Cardiac muscle cell (in vitro differentiated cells and primary cell): ENCODE measurements at regions not wholly inside any gene's neighbourhood (a gene's known extent, or its start where the extent isn't known, plus 50 kb on each side); places are given as distances from the start of the nearest gene placed in this dataset.

ENCODE experiments used
- DNase-seq, 2 donors: peaks; one replicate each; pipeline versions ENCODE4 v3.0.0 to v3.0.0-alpha.2; 2010 to 2017; ENCODE audit warnings: low read depth in 1 of 2, low spot score in 1 of 2
- H3K27ac ChIP-seq: fragments of 200-600 bp; sonication (generic); 2 replicates; pipeline ENCODE4 v1.5.1; 2016
- H3K27me3 ChIP-seq: fragments of 200-600 bp; sonication (generic); 2 replicates; pipeline ENCODE4 v1.6.0; 2016; ENCODE audit warnings: control low read depth
- H3K36me3 ChIP-seq: fragments of 200-600 bp; sonication (generic); 2 replicates; pipeline ENCODE4 v1.5.1; 2016; ENCODE audit warnings: control low read depth
- H3K4me1 ChIP-seq: fragments of 200-600 bp; sonication (generic); 2 replicates; pipeline ENCODE4 v1.8.1; 2017; ENCODE audit warnings: low read depth, mild to moderate bottlenecking, mixed run types
- H3K4me3 ChIP-seq: fragments of 200-600 bp; sonication (generic); 2 replicates; pipeline ENCODE4 v1.5.1; 2016; ENCODE audit warnings: mild to moderate bottlenecking
- H3K9me3 ChIP-seq: fragments of 200-600 bp; sonication (generic); 2 replicates; pipeline ENCODE4 v1.5.1; 2017; ENCODE audit warnings: low read depth, mild to moderate bottlenecking, control low read depth
- TF ChIP-seq, protein P1 (sequence below): IDR thresholded peaks from 2 replicates; pipeline ENCODE4 v1.5.1; 2012; ENCODE audit warnings: low read depth, mild to moderate bottlenecking, low read length

DNA sequence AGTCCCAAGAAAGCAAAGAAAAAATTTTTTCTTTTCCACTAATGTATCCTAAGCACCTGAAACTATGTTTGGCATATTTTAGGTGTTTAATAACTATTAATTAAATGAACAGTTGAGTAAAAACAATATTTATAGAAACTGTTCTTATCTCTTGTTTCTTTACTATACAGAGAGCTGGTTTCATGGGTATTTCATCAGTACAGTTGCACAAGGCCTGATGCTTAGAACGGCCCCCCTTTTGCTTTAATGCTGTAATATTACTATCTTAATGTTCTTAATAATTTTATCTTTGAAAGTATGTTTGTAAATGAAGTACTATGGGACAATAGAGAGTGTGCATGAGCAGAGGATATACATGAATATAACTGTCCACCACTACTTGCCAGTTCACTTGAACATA is 479.1 kb upstream of the SLIT2 start:
- H3K27me3 ChIP-seq: no peaks in the 10 kb centered on the region
- TF ChIP-seq, protein P1, sequence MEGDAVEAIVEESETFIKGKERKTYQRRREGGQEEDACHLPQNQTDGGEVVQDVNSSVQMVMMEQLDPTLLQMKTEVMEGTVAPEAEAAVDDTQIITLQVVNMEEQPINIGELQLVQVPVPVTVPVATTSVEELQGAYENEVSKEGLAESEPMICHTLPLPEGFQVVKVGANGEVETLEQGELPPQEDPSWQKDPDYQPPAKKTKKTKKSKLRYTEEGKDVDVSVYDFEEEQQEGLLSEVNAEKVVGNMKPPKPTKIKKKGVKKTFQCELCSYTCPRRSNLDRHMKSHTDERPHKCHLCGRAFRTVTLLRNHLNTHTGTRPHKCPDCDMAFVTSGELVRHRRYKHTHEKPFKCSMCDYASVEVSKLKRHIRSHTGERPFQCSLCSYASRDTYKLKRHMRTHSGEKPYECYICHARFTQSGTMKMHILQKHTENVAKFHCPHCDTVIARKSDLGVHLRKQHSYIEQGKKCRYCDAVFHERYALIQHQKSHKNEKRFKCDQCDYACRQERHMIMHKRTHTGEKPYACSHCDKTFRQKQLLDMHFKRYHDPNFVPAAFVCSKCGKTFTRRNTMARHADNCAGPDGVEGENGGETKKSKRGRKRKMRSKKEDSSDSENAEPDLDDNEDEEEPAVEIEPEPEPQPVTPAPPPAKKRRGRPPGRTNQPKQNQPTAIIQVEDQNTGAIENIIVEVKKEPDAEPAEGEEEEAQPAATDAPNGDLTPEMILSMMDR: no peak
- no peak overlapping the region for H3K4me3 ChIP-seq
- H3K27ac ChIP-seq: no peak overlapping the region
- peak in 1 of 2 donors; percentile 52 for DNase-seq
- H3K4me1 ChIP-seq: peaks cover 12% of the 10 kb centered on the region
- H3K9me3 ChIP-seq: no peaks in the 10 kb centered on the region
- no peaks in the 10 kb centered on the region for H3K36me3 ChIP-seq

DNA sequence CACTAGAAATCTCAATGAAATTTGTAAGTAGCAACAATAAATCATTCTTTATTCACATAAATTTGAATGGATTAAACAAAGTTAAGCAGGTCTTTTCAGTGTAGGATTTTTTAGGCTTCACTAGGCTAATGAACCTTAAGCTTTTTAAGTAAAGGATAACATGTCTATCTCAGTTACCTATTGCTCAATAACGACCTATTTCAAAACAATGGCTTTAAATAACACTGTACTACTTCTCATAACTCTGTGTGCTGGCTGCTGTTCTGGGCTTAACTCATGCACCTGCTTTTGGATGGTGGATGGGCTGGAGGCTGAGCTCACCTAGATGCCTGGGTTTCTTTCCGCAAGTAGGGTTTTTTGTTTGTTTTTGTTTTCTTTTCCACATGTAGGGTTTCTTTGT is 495.0 kb upstream of the SLIT2 start:
- no peak overlapping the region for H3K4me3 ChIP-seq
- no peak overlapping the region for H3K27ac ChIP-seq
- no peaks in the 10 kb centered on the region for H3K9me3 ChIP-seq
- no peaks in the 10 kb centered on the region for H3K27me3 ChIP-seq
- no peaks in the 10 kb centered on the region for H3K36me3 ChIP-seq
- no peaks in the 10 kb centered on the region for H3K4me1 ChIP-seq
- TF ChIP-seq, protein P1: no peak
- DNase-seq: peak in 1 of 2 donors; percentile 21

DNA sequence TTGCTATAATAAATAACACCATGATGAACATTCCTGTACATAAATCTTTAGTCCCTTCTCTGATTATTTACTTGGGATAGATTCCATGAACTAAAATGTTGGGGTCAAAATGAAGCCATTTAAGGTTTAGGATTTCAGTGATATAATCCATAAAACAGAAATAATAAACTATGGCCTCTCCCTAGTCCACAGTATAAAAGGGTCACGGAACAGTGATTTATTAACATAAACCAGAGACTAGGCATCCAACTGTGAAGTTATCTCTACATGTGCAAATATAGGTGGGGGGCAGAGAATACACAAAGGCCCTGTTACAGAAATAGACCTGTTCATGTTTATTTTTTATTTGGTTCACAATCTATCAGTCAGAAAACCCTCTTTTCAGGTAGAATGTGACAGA is 499.1 kb upstream of the SLIT2 start:
- no peaks in the 10 kb centered on the region for H3K27me3 ChIP-seq
- no peaks in the 10 kb centered on the region for H3K4me1 ChIP-seq
- TF ChIP-seq, protein P1: no peak
- no peaks in the 10 kb centered on the region for H3K9me3 ChIP-seq
- H3K27ac ChIP-seq: no peak overlapping the region
- DNase-seq: no peak
- no peaks in the 10 kb centered on the region for H3K36me3 ChIP-seq
- H3K4me3 ChIP-seq: no peak overlapping the region

DNA sequence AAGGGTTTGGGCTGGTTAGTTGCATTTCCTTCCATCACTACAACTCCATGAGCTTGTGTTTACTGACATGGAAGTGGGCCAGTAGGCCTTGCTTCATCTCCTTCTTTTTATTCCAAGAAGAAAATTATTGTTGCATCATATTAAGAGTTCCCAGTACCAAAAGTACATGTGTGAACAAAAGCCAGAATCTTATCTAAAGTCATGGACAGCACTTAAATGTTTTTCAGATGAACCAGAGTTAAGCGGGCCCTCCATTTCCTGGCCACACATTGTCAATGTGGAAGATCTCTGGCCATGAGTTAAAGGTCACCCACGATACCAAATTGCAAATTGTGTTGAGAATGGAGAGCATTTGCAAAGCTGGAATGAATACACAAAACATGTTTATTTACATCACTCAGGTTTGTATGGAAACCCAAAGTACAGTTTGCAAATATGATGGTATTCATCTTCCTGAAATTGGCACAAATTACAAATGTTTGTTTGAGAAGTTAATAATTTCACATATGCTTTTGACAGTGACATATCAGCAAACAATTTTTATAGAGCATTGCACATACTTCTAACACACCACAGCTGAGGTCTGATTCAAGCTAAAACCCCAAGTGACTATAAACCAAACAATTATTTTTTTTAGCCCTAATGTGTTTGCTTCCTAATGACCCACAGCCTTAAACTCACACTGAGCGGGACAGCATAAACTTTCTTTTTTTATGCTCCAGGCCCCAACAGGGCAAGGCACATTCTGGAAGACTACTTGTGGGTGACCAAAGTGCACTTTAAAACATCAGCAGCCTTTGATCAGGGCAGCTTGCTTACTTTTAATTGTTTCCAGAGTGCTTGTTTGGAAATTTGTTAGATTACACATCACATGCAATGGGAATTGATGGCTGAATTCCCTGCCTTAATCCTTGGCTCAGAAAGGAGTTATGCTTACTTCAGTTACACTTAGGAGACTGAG is 502.9 kb upstream of the SLIT2 start:
- Histone ChIP-seq H3K27ac (no peak overlapping the region), H3K27me3 (no peaks in the 10 kb centered on the region), H3K36me3 (no peaks in the 10 kb centered on the region), H3K4me3 (no peak overlapping the region), H3K9me3 (no peaks in the 10 kb centered on the region), H3K4me1 (no peaks in the 10 kb centered on the region)
- peak in 1 of 2 donors; percentile 96 for DNase-seq
- TF ChIP-seq, protein P1: no peak

DNA sequence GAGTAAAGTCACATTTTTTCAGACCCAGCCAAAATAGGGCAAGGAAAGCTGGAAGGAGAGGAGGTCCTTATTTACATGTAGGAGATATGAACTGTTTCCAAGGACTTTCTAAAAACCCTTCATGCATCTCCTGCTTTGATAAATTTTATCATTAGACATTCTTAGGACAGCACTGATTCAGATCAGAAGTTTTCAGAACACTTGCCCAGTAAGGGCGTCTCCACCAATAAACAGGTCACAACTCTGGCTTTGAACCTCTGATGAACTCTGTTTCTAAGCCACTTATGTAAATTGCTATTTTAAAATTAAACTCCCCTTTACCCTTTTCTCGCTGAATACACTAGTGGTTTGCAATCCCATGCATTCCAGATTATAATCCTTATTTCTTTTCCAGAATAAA is 505.3 kb upstream of the SLIT2 start:
- TF ChIP-seq, protein P1: no peak
- no peak for DNase-seq
- Histone ChIP-seq H3K4me3 (no peak overlapping the region), H3K27me3 (no peaks in the 10 kb centered on the region), H3K9me3 (no peaks in the 10 kb centered on the region), H3K36me3 (no peaks in the 10 kb centered on the region), H3K4me1 (peaks cover 7% of the 10 kb centered on the region), H3K27ac (no peak overlapping the region)
